ENCODE measurements at regions not wholly inside any gene's neighbourhood (a gene's known extent, or its start where the extent isn't known, plus 50 kb on each side); places are given as distances from the start of the nearest gene placed in this dataset.
"Not testable (repeated sequence)": the region's sequence is repeated elsewhere in the genome, so short reads cannot be mapped to it uniquely, and the experiment has no call there.

DNA sequence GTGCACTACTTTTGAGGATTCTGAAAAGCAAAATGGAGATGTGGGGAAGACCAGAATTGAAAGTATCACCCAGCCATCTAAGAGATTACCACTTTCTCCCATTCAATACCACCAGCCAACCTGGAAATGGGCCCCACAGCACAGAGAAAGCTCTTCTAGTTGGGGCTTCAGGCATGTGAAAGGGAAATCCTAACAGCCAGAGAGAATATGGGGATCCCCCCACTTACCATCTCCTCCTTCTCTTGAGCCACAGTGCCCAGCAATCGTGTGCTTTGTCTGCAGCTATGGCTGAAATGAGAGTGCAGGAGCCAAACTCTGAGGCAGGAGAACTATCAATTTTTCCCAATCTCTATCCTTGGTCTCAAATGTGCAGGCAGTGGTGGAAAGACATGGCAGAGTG is 173.2 kb upstream of the KCTD7 start:
- DNase-seq (ENCODE audit: low spot score in 2 of 2); FAIRE-seq: not testable (repeated sequence)

- not testable (repeated sequence) for DNase-seq (ENCODE audit: low spot score in 2 of 2); FAIRE-seq
Observed at GRCh38 chr7:66456431-66456830, 172.2 kb upstream of the KCTD7 start.

- not testable (repeated sequence) for DNase-seq (ENCODE audit: low spot score in 2 of 2); FAIRE-seq
Observed at GRCh38 chr7:66458991-66459390, 169.7 kb upstream of the KCTD7 start.

DNA sequence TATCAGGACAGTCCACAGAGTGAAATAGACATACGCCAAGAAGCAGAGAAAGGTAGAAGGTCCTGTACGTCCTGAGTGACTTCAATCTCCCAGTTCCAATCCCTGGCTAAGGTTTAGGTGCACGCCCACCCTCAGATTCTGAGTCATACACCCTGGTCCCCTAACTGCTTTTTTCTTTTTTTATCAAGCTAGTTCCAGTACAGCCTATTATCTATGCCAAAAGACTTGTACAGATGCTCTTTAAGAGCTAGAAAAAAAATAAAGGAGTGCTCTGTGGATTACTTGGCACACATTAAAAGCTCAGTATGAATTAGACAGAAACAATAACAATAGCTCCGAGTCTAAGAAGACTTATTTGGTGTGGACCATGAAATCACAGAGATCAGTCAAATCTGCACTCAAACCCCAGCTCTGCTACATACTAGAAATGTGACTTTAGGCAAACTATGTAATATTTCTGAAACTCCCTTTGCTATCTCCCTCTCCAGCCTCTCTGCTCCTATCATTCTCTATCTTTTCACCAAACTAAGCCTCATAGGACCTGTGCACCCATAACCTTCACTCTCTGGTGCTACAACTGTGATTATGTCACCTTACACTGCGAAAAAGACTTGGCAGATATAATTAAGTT is 168.8 kb upstream of the KCTD7 start:
- DNase-seq (ENCODE audit: low spot score in 2 of 2); FAIRE-seq: not testable (repeated sequence)

DNA sequence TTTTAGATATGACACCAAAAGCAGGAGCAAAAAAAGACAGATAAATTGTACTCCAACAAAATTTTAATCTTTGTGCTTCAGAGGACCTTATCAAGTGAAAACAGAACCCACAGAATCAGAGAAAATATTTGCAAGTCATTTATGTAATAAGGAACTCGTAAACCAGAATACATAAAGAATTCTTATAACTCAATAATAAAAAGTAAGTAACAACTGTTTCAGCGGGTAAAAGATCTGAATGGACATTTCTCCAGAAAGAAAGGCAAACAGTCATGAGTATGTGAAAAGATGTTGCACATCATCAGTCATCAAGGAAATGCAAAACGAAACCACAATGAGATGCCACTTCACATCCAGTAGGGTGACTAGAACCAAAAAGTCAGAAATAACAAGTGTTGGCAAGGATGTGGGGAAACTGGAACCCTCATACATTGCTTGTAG is 167.7 kb upstream of the KCTD7 start:
- FAIRE-seq (no peak), DNase-seq (ENCODE audit: low spot score in 2 of 2) (no peak)

GRCh38 chr7:66461397-66461796 is 167.3 kb upstream of the KCTD7 start:
- not testable (repeated sequence) for DNase-seq (ENCODE audit: low spot score in 2 of 2); FAIRE-seq

DNA sequence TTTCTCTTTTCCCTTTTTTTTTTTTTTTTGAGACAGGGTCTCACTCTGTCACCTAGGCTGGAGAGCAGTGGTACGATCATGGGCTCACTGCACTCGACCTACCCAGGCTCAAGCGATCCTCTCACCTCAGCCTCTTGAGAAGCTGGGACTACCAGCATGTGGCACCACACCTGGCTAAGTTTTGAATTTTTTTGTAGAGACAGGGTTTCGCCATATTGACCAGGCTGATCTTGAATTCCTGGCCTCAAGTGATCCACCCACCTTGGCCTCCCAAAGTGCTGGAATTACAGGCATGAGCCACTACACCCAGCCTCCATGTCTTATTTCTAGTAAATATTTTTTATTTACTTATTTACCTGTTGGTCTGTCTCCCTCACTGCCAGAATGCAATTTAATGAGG is 165.8 kb upstream of the KCTD7 start:
- DNase-seq (ENCODE audit: low spot score in 2 of 2); FAIRE-seq: not testable (repeated sequence)

GRCh38 chr7:66464059-66464458 is 164.6 kb upstream of the KCTD7 start:
- FAIRE-seq, result no peak
- DNase-seq (ENCODE audit: low spot score in 2 of 2), result no peak

DNA sequence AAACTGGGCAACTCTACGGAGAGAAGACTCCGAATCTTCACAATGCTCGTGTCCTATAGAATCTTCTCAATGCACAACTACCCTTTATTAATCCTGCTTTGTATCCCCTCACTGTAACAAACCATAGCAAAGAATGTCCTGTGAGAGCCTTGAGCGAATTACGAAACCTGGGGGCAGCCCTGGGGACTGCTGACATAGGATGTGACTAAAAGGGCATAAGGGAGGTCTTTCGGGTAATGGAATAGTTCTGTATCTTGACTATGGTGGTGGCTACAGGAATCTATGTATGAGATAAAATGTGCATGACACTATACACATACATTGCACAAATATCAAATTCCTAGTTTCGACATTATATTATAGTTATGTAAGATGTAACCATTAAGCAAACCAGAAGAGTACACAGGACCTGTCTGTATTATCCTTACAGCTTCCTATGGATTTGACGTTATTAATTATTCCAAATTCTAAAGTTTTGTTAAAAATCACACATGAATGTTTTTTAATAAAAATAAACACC is 162.5 kb upstream of the KCTD7 start:
- DNase-seq (ENCODE audit: low spot score in 2 of 2), result no peak
- no peak for FAIRE-seq

DNA sequence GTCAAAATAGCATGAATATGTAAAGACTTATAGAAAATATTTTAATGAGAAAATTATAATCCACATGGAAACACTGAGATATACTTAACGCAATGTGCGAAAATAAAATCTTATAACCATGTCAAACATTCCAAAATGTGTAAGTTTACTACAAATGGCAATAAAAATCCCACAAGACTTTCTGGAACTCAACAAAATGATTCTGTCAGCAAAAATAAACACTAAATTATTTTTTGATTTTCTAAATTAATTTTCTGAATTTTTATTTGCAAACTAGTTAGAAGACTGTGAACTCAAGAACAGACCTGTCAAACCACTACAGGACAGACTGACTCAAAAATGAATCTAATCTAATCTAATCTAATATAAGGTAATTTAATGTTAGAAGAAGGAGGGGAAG is 160.8 kb upstream of the KCTD7 start:
- FAIRE-seq (no peak), DNase-seq (ENCODE audit: low spot score in 2 of 2) (no peak)

- not testable (repeated sequence) for FAIRE-seq; DNase-seq (ENCODE audit: low spot score in 2 of 2)
Observed at GRCh38 chr7:66473064-66473463, 155.6 kb upstream of the KCTD7 start.

- FAIRE-seq (no peak), DNase-seq (ENCODE audit: low spot score in 2 of 2) (no peak)
Observed at GRCh38 chr7:66474441-66474840, 154.2 kb upstream of the KCTD7 start.

DNA sequence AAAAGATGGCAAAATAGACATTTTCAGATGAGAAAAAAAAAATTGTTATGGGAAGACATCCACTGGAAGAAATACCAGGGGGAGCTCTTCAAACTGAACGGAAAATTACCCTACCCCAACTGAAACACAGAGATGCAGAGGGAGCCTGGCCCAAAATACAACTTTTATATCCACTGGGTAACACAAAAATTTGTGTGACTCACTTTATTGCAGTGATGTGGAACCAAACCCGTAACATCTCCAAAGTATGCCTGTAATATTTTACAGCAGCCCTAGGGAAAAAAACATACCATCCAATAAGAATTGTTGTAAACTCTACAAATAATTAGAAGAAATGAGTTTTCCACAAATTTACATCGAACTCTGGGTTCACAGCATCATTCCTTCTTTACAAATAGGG is 152.6 kb upstream of the KCTD7 start:
- DNase-seq (ENCODE audit: low spot score in 2 of 2); FAIRE-seq: not testable (repeated sequence)

DNA sequence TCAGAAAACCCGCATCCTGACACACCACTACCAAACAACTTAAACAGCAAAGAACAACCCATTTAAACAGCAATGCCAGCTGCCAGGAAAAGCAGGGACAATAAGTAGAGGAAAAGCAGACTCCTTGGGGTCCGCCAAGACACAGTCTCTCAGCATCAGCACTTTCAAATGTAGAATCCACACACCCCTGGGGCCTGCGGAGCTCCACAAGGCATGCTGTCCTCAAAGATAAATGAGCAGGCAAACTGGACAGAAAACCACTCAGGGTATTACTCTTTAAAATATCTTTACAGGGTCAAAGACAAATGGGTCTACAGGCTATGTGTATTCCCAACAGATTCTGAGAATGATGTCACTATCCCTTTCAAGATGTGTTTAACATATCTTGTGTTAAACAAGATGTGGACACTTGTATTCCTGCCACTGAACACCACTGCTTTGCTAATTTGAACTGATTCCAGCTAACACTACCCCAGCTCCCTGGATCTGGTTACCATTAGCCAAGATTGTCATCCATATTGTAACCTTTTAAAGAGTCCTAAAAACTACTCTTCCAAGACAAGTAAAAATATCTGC is 150.8 kb upstream of the KCTD7 start:
- not testable (repeated sequence) for DNase-seq (ENCODE audit: low spot score in 2 of 2); FAIRE-seq

GRCh38 chr7:66481229-66481628 is 147.5 kb upstream of the KCTD7 start:
- FAIRE-seq, result not testable (repeated sequence)

DNA sequence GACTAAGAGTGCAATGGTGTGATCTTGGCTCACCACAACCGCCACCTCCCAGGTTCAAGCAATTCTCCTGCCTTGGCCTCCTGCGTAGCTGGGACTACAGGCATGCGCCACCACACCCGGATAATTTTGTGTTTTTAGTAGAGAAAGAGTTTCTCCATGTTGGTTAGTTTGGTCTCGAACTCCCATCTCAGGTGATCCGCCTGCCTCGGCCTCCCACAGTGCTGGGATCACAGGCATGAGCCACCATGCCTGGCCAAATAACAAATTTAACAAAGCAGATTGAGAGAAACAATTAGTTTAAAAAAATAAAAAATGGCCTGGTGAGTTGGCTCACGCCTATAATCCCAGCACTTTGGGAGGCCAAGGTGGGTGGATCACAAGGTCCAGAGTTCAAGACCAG is 139.6 kb upstream of the KCTD7 start:
- FAIRE-seq, result not testable (repeated sequence)

More at GRCh38 chr7:66481229-66481628, 147.5 kb upstream of the KCTD7 start:
- not testable (repeated sequence) for DNase-seq (ENCODE audit: low spot score in 2 of 2)

DNA sequence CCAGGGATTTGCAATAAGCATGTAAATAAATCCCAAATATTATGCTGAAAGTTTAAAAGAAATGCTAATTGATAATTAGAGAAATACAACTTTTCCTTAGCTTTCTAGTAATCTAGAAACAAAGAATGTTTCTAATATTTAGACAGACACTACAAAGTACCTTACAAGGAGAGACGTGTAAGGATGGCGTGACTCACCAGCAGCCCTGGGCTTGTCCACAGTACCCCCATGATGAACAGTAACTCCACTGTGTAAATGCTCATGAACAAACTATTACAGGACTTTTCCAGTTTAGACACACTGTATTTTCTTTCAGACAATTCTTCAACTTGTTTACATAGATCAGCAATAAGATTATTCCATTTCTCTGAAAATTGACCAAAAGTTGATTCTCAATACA is 138.9 kb upstream of the KCTD7 start:
- DNase-seq (ENCODE audit: low spot score in 2 of 2); FAIRE-seq: not testable (repeated sequence)

More for the DNA sequence above, 139.6 kb upstream of the KCTD7 start:
- DNase-seq (ENCODE audit: low spot score in 2 of 2), result not testable (repeated sequence)

GRCh38 chr7:66490979-66491378 is 137.7 kb upstream of the KCTD7 start:
- not testable (repeated sequence) for DNase-seq (ENCODE audit: low spot score in 2 of 2); FAIRE-seq

- not testable (repeated sequence) for FAIRE-seq; DNase-seq (ENCODE audit: low spot score in 2 of 2)
Observed at GRCh38 chr7:66492405-66492804, 136.3 kb upstream of the KCTD7 start.

DNA sequence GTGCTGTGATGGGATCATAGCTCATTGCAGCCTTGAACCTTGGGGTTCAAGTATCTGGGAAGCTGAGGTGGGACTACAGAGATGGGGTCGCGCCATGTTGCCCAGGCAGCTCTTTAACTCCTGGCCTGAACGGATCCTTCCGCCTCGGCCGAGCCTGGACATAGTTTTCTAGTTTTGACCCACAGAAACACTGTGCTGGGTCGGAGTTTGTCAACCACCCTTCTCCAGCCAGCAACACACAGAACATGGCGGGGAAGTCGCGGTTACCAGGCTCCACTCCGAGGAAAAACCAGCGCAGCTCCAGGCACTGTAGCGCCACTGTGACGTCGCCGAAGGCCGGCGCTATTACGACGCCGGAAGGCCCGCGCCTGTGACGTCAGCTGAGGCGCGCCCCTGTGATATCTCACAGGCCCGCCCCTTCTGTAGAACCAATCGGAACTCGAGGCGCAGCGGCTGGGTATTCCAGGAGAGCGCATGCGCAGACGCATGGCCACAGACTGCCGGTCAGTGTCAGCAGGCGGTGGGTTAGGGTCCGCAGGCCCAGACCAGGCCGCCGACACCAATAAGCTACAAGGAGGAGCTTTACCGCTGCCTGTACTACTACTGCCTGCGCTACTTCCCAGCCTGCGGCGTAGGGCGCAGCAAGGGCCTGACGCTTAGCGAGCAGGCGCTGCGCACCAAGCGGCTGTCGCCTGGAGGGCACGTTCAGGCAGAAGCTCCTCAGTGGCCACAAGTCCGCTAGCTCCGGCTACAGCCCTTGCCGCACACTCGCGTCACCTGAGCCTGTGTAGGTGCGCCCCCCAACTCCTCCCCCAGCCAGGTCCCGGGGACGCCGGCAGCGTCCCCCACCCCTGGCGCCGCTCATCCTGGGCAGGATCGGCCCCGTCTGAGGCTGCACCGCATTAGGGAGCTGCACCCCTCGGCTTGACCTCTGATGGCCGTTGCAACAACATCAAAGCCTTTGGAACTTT is 135.2 kb upstream of the KCTD7 start:
- peak; percentile 91 to 97 for DNase-seq (ENCODE audit: low spot score in 2 of 2)
- FAIRE-seq, result no peak
